Activated naive CD8-positive, alpha-beta T cell treated with anti-CD3 and anti-CD28 coated beads for 36 hours (primary cell): ENCODE measurements at regions not wholly inside any gene's neighbourhood (a gene's known extent, or its start where the extent isn't known, plus 50 kb on each side); places are given as distances from the start of the nearest gene placed in this dataset.

ENCODE experiments used
- DNase-seq: peaks from one replicate; pipeline ENCODE4 v3.0.0; 2021
- H3K27ac Mint-ChIP-seq: one replicate; pipeline ENCODE4 v1.8.0; 2022; ENCODE audit warnings: mild to moderate bottlenecking, moderate library complexity, mixed read lengths
- H3K27me3 Mint-ChIP-seq: one replicate; pipeline ENCODE4 v1.8.0; 2022; ENCODE audit warnings: mild to moderate bottlenecking, mixed read lengths
- H3K36me3 Mint-ChIP-seq: one replicate; pipeline ENCODE4 v1.8.0; 2021; ENCODE audit warnings: mild to moderate bottlenecking, mixed read lengths
- H3K4me1 Mint-ChIP-seq: one replicate; pipeline ENCODE4 v1.8.0; 2021; ENCODE audit warnings: mixed read lengths
- H3K4me3 Mint-ChIP-seq: one replicate; pipeline ENCODE4 v1.8.0; 2022; ENCODE audit warnings: mild to moderate bottlenecking, moderate library complexity, mixed read lengths
- H3K9me3 Mint-ChIP-seq: one replicate; pipeline ENCODE4 v1.8.0; 2022; ENCODE audit warnings: mixed read lengths

- no peak overlapping the region for H3K4me3 Mint-ChIP-seq
- no peak for DNase-seq
Observed at GRCh38 chr5:176152191-176152929, 85.9 kb upstream of the SIMC1 start.

GRCh38 chr5:176152930-176153311 lies 85.3 kb upstream of the SIMC1 start:
- no peak for DNase-seq
- no peaks in the 10 kb centered on the region for H3K4me1 Mint-ChIP-seq
- H3K27me3 Mint-ChIP-seq: peaks cover 31% of the 10 kb centered on the region
- H3K9me3 Mint-ChIP-seq: no peaks in the 10 kb centered on the region
- no peak overlapping the region for H3K4me3 Mint-ChIP-seq
- no peak overlapping the region for H3K27ac Mint-ChIP-seq
- no peaks in the 10 kb centered on the region for H3K36me3 Mint-ChIP-seq

More at GRCh38 chr5:176152191-176152929, 85.9 kb upstream of the SIMC1 start:
- Mint-ChIP-seq H3K27ac (no peak overlapping the region), H3K4me1 (no peaks in the 10 kb centered on the region), H3K9me3 (no peaks in the 10 kb centered on the region), H3K27me3 (peaks cover 27% of the 10 kb centered on the region), H3K36me3 (no peaks in the 10 kb centered on the region)

GRCh38 chr5:176153741-176154140 lies 84.5 kb upstream of the SIMC1 start:
- Mint-ChIP-seq H3K9me3 (no peaks in the 10 kb centered on the region), H3K27me3 (peaks cover 31% of the 10 kb centered on the region), H3K27ac (no peak overlapping the region), H3K4me3 (no peak overlapping the region), H3K36me3 (no peaks in the 10 kb centered on the region), H3K4me1 (no peaks in the 10 kb centered on the region)
- no peak for DNase-seq

- H3K36me3 Mint-ChIP-seq: no peaks in the 10 kb centered on the region
- H3K4me1 Mint-ChIP-seq: no peaks in the 10 kb centered on the region
- no peak overlapping the region for H3K27ac Mint-ChIP-seq
- H3K27me3 Mint-ChIP-seq: peaks cover 25% of the 10 kb centered on the region
- DNase-seq: no peak
- no peaks in the 10 kb centered on the region for H3K9me3 Mint-ChIP-seq
- H3K4me3 Mint-ChIP-seq: no peak overlapping the region
Observed at GRCh38 chr5:176154821-176155220, 83.4 kb upstream of the SIMC1 start.

- no peak for DNase-seq
- Mint-ChIP-seq H3K27me3 (peaks cover 18% of the 10 kb centered on the region), H3K4me1 (no peaks in the 10 kb centered on the region), H3K36me3 (no peaks in the 10 kb centered on the region), H3K4me3 (no peak overlapping the region), H3K9me3 (no peaks in the 10 kb centered on the region), H3K27ac (no peak overlapping the region)
Observed at GRCh38 chr5:176155922-176156359, 82.3 kb upstream of the SIMC1 start.

GRCh38 chr5:176157656-176158055 lies 80.6 kb upstream of the SIMC1 start:
- H3K27ac Mint-ChIP-seq: no peak overlapping the region
- DNase-seq: no peak
- H3K4me3 Mint-ChIP-seq: no peak overlapping the region
- no peaks in the 10 kb centered on the region for H3K9me3 Mint-ChIP-seq
- peaks cover 12% of the 10 kb centered on the region for H3K27me3 Mint-ChIP-seq
- no peaks in the 10 kb centered on the region for H3K4me1 Mint-ChIP-seq
- H3K36me3 Mint-ChIP-seq: no peaks in the 10 kb centered on the region

- Mint-ChIP-seq H3K27me3 (peaks cover 6% of the 10 kb centered on the region), H3K4me3 (no peak overlapping the region), H3K4me1 (no peaks in the 10 kb centered on the region), H3K36me3 (no peaks in the 10 kb centered on the region), H3K9me3 (no peaks in the 10 kb centered on the region), H3K27ac (no peak overlapping the region)
- no peak for DNase-seq
Observed at GRCh38 chr5:176161431-176161830, 76.8 kb upstream of the SIMC1 start.

GRCh38 chr5:176162198-176162597 lies 76.0 kb upstream of the SIMC1 start:
- H3K36me3 Mint-ChIP-seq: no peaks in the 10 kb centered on the region
- no peak for DNase-seq

GRCh38 chr5:176162888-176163287 lies 75.3 kb upstream of the SIMC1 start:
- Mint-ChIP-seq H3K36me3 (no peaks in the 10 kb centered on the region), H3K4me1 (no peaks in the 10 kb centered on the region), H3K9me3 (no peaks in the 10 kb centered on the region), H3K27me3 (peaks cover 9% of the 10 kb centered on the region), H3K4me3 (no peak overlapping the region), H3K27ac (no peak overlapping the region)
- no peak for DNase-seq

More at GRCh38 chr5:176162198-176162597, 76.0 kb upstream of the SIMC1 start:
- Mint-ChIP-seq H3K4me3 (no peak overlapping the region), H3K27me3 (peaks cover 7% of the 10 kb centered on the region), H3K4me1 (no peaks in the 10 kb centered on the region), H3K9me3 (no peaks in the 10 kb centered on the region), H3K27ac (no peak overlapping the region)

GRCh38 chr5:176166427-176166826 lies 71.8 kb upstream of the SIMC1 start:
- H3K4me3 Mint-ChIP-seq: no peak overlapping the region
- H3K27ac Mint-ChIP-seq: no peak overlapping the region
- DNase-seq: no peak
- H3K9me3 Mint-ChIP-seq: no peaks in the 10 kb centered on the region
- no peaks in the 10 kb centered on the region for H3K4me1 Mint-ChIP-seq
- no peaks in the 10 kb centered on the region for H3K36me3 Mint-ChIP-seq
- peaks cover 13% of the 10 kb centered on the region for H3K27me3 Mint-ChIP-seq

GRCh38 chr5:176167800-176168199 lies 70.4 kb upstream of the SIMC1 start:
- no peak for DNase-seq
- Mint-ChIP-seq H3K4me3 (no peak overlapping the region), H3K36me3 (no peaks in the 10 kb centered on the region), H3K9me3 (no peaks in the 10 kb centered on the region), H3K27me3 (peaks cover 13% of the 10 kb centered on the region), H3K27ac (no peak overlapping the region), H3K4me1 (no peaks in the 10 kb centered on the region)

- Mint-ChIP-seq H3K4me3 (no peak overlapping the region), H3K4me1 (no peaks in the 10 kb centered on the region), H3K9me3 (no peaks in the 10 kb centered on the region), H3K36me3 (no peaks in the 10 kb centered on the region), H3K27ac (no peak overlapping the region), H3K27me3 (peaks cover 17% of the 10 kb centered on the region)
- no peak for DNase-seq
Observed at GRCh38 chr5:176169393-176170063, 68.7 kb upstream of the SIMC1 start.

GRCh38 chr5:176170084-176170483 lies 68.1 kb upstream of the SIMC1 start:
- no peaks in the 10 kb centered on the region for H3K4me1 Mint-ChIP-seq
- no peaks in the 10 kb centered on the region for H3K9me3 Mint-ChIP-seq
- peaks cover 17% of the 10 kb centered on the region for H3K27me3 Mint-ChIP-seq
- no peak overlapping the region for H3K4me3 Mint-ChIP-seq
- no peak for DNase-seq
- no peak overlapping the region for H3K27ac Mint-ChIP-seq
- H3K36me3 Mint-ChIP-seq: no peaks in the 10 kb centered on the region

- Mint-ChIP-seq H3K27me3 (peaks cover 20% of the 10 kb centered on the region), H3K27ac (no peak overlapping the region), H3K4me3 (no peak overlapping the region), H3K9me3 (no peaks in the 10 kb centered on the region), H3K36me3 (no peaks in the 10 kb centered on the region), H3K4me1 (no peaks in the 10 kb centered on the region)
- DNase-seq: no peak
Observed at GRCh38 chr5:176171171-176171760, 67.0 kb upstream of the SIMC1 start.

- Mint-ChIP-seq H3K27ac (no peak overlapping the region), H3K4me3 (no peak overlapping the region), H3K9me3 (no peaks in the 10 kb centered on the region), H3K4me1 (no peaks in the 10 kb centered on the region), H3K36me3 (no peaks in the 10 kb centered on the region), H3K27me3 (peaks cover 24% of the 10 kb centered on the region)
- DNase-seq: no peak
Observed at GRCh38 chr5:176172246-176172645, 66.0 kb upstream of the SIMC1 start.
